ENCODE measurements at regions not wholly inside any gene's neighbourhood (a gene's known extent, or its start where the extent isn't known, plus 50 kb on each side); places are given as distances from the start of the nearest gene placed in this dataset.

DNA sequence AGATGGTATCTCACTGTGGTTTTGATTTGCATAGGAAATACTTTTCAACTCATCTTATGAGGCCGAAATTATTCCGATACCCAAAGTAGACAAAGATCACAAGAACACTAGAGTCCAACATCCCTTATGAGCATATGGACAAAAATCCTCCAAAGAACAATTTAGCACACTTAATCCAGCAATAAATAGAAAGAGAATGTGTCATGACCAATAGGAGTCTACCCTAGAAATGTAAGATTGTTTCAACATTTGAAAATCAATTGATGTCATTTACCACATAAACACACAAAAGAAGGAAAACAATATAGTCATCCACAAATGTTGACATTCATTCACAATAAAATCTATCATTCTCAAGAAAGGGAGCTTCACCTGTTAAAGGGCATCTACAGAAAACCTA lies 307.8 kb upstream of the SMIM21 start:
- TF ChIP-seq, protein P1, sequence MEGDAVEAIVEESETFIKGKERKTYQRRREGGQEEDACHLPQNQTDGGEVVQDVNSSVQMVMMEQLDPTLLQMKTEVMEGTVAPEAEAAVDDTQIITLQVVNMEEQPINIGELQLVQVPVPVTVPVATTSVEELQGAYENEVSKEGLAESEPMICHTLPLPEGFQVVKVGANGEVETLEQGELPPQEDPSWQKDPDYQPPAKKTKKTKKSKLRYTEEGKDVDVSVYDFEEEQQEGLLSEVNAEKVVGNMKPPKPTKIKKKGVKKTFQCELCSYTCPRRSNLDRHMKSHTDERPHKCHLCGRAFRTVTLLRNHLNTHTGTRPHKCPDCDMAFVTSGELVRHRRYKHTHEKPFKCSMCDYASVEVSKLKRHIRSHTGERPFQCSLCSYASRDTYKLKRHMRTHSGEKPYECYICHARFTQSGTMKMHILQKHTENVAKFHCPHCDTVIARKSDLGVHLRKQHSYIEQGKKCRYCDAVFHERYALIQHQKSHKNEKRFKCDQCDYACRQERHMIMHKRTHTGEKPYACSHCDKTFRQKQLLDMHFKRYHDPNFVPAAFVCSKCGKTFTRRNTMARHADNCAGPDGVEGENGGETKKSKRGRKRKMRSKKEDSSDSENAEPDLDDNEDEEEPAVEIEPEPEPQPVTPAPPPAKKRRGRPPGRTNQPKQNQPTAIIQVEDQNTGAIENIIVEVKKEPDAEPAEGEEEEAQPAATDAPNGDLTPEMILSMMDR (IDR thresholded peaks at IDR 0.05; ENCODE audit: low read length): no peak
- TF ChIP-seq EZH2phosphoT487 (IDR thresholded peaks at IDR 0.05; ENCODE audit: low read length): no peak
